Hematopoietic multipotent progenitor cell treated with erythropoietin and hydrocortisone succinate and interleukin-3 and kit ligand, for 17 days (in vitro differentiated cells): ENCODE measurements at regions not wholly inside any gene's neighbourhood (a gene's known extent, or its start where the extent isn't known, plus 50 kb on each side); places are given as distances from the start of the nearest gene placed in this dataset.
"Not testable (repeated sequence)": the region's sequence is repeated elsewhere in the genome, so short reads cannot be mapped to it uniquely, and the experiment has no call there.

Experiments used
- DNase-seq: peaks from one replicate; pipeline ENCODE4 v3.0.0-alpha.2; 2015; ENCODE audit warnings: low spot score

- DNase-seq = no peak
Observed at GRCh38 chr3:104269771-104270170, 1096.9 kb upstream of the ALCAM start.

- DNase-seq = no peak
Observed at GRCh38 chr3:104273046-104273649, 1093.6 kb upstream of the ALCAM start.

GRCh38 chr3:104275199-104275598, 1091.5 kb upstream of the ALCAM start:
- no peak for DNase-seq

- no peak for DNase-seq
Observed at GRCh38 chr3:104279617-104280016, 1087.1 kb upstream of the ALCAM start.

- no peak for DNase-seq
Observed at GRCh38 chr3:104281713-104282112, 1085.0 kb upstream of the ALCAM start.

GRCh38 chr3:104286645-104287044, 1080.1 kb upstream of the ALCAM start:
- no peak for DNase-seq

GRCh38 chr3:104291437-104291851, 1075.3 kb upstream of the ALCAM start:
- DNase-seq = no peak

- no peak for DNase-seq
Observed at GRCh38 chr3:104291878-104292277, 1074.8 kb upstream of the ALCAM start.

GRCh38 chr3:104297617-104298016, 1069.1 kb upstream of the ALCAM start:
- DNase-seq = no peak

GRCh38 chr3:104298662-104299061, 1068.0 kb upstream of the ALCAM start:
- DNase-seq = no peak

GRCh38 chr3:104316118-104316517, 1050.6 kb upstream of the ALCAM start:
- no peak for DNase-seq

GRCh38 chr3:104323226-104323625, 1043.5 kb upstream of the ALCAM start:
- DNase-seq = no peak

GRCh38 chr3:104347291-104347690, 1019.4 kb upstream of the ALCAM start:
- no peak for DNase-seq

- no peak for DNase-seq
Observed at GRCh38 chr3:104349836-104350235, 1016.9 kb upstream of the ALCAM start.

GRCh38 chr3:104353951-104354350, 1012.8 kb upstream of the ALCAM start:
- no peak for DNase-seq

- no peak for DNase-seq
Observed at GRCh38 chr3:104359546-104359945, 1007.2 kb upstream of the ALCAM start.

- DNase-seq = no peak
Observed at GRCh38 chr3:104360038-104360437, 1006.7 kb upstream of the ALCAM start.

GRCh38 chr3:104361748-104362147, 1005.0 kb upstream of the ALCAM start:
- DNase-seq = not testable (repeated sequence)

GRCh38 chr3:104362319-104362718, 1004.4 kb upstream of the ALCAM start:
- no peak for DNase-seq

GRCh38 chr3:104367000-104367399, 999.7 kb upstream of the ALCAM start:
- no peak for DNase-seq

GRCh38 chr3:104368760-104369159, 997.9 kb upstream of the ALCAM start:
- DNase-seq = no peak

- DNase-seq = no peak
Observed at GRCh38 chr3:104385421-104385820, 981.3 kb upstream of the ALCAM start.

GRCh38 chr3:104388619-104389018, 978.1 kb upstream of the ALCAM start:
- no peak for DNase-seq

GRCh38 chr3:104392327-104392726, 974.4 kb upstream of the ALCAM start:
- DNase-seq = no peak
